WTC11 (cell line): ENCODE measurements at regions not wholly inside any gene's neighbourhood (a gene's known extent, or its start where the extent isn't known, plus 50 kb on each side); places are given as distances from the start of the nearest gene placed in this dataset.

Source experiments
- ATAC-seq: fragments of 200-7000 bp; cut with Tn5 transposase; 2 replicates; pipeline ENCODE4 v1.10.0; 2021; ENCODE audit warnings: mild to moderate bottlenecking, moderate library complexity
- CTCF ChIA-PET: fragments of 300-600 bp; sonication (Branson Sonifier 250); formaldehyde crosslinking; loops from one replicate; lab custom pipeline; 2021; ENCODE audit warnings: antibody characterized with exemption; lab: Charles Lee
- POLR2A ChIA-PET: fragments of 350-600 bp; sonication (Branson Sonifier 250); formaldehyde crosslinking; loops from one replicate; lab custom pipeline; 2021; ENCODE audit warnings: antibody characterized with exemption; lab: Charles Lee
- DNase-seq: peaks from one replicate; pipeline ENCODE4 v3.0.0; 2021; ENCODE audit warnings: low spot score
- H3K27ac Mint-ChIP-seq: 2 replicates; pipeline ENCODE4 v1.8.0; 2021; ENCODE audit warnings: mixed read lengths
- H3K27me3 Mint-ChIP-seq: 2 replicates; pipeline ENCODE4 v1.8.0; 2021; ENCODE audit warnings: low read depth, mild to moderate bottlenecking, moderate library complexity, mixed read lengths
- H3K36me3 Mint-ChIP-seq: 2 replicates; pipeline ENCODE4 v1.8.0; 2021; ENCODE audit warnings: mixed read lengths
- H3K4me1 Mint-ChIP-seq: 2 replicates; pipeline ENCODE4 v1.8.0; 2022; ENCODE audit warnings: mixed read lengths
- H3K4me3 Mint-ChIP-seq: 2 replicates; pipeline ENCODE4 v1.8.0; 2021; ENCODE audit warnings: mild to moderate bottlenecking, moderate library complexity, mixed read lengths
- H3K9me3 Mint-ChIP-seq: 2 replicates; pipeline ENCODE4 v1.8.0; 2021; ENCODE audit warnings: mixed read lengths
- ATF3 ChIP-seq: sonication (generic); formaldehyde crosslinking; conservative IDR thresholded peaks from 2 replicates; pipeline ENCODE4 v1.8.1; 2022; ENCODE audit warnings: mild to moderate bottlenecking, missing genetic modification reagents
- ATF6 ChIP-seq: sonication (generic); formaldehyde crosslinking; IDR thresholded peaks from 2 replicates; pipeline ENCODE4 v1.8.1; 2023; ENCODE audit warnings: mild to moderate bottlenecking, missing genetic modification reagents
- CREB1 ChIP-seq: sonication (generic); formaldehyde crosslinking; IDR thresholded peaks from 2 replicates; pipeline ENCODE4 v1.8.0; 2023; ENCODE audit warnings: mild to moderate bottlenecking, missing genetic modification reagents
- CTCF ChIP-seq: fragments of 200-600 bp; IDR thresholded peaks from 2 replicates; pipeline ENCODE4 v1.8.0; 2022; ENCODE audit warnings: antibody characterized with exemption
- EMX1 ChIP-seq: fragments of 250-450 bp; sonication (Bioruptor Pico); IDR thresholded peaks from 2 replicates; pipeline ENCODE4 v1.8.0; 2021; ENCODE audit warnings: mild to moderate bottlenecking
- FOXK1 ChIP-seq: sonication (generic); formaldehyde crosslinking; IDR thresholded peaks from 2 replicates; pipeline ENCODE4 v1.8.0; 2022; ENCODE audit warnings: mild to moderate bottlenecking, moderate library complexity, missing genetic modification reagents
- FOXP1 ChIP-seq: sonication (generic); formaldehyde crosslinking; IDR thresholded peaks from 2 replicates; pipeline ENCODE4 v1.8.0; 2022; ENCODE audit warnings: missing genetic modification reagents, mild to moderate bottlenecking, moderate library complexity, borderline replicate concordance
- KAT7 ChIP-seq: sonication (generic); formaldehyde crosslinking; IDR thresholded peaks from 2 replicates; pipeline ENCODE4 v1.8.1; 2023; ENCODE audit warnings: missing genetic modification reagents, mild to moderate bottlenecking, borderline replicate concordance
- MYBL2 ChIP-seq: sonication (generic); formaldehyde crosslinking; IDR thresholded peaks from 2 replicates; pipeline ENCODE4 v1.8.1; 2023; ENCODE audit warnings: mild to moderate bottlenecking, moderate library complexity, missing genetic modification reagents
- SMAD3 ChIP-seq: sonication (generic); formaldehyde crosslinking; IDR thresholded peaks from 2 replicates; pipeline ENCODE4 v1.8.0; 2022; ENCODE audit warnings: missing genetic modification reagents, mild to moderate bottlenecking, borderline replicate concordance
- STAT6 ChIP-seq: sonication (generic); formaldehyde crosslinking; conservative IDR thresholded peaks from 2 replicates; pipeline ENCODE4 v1.8.1; 2023; ENCODE audit warnings: mild to moderate bottlenecking, low read depth, missing genetic modification reagents, moderate library complexity
- TP53 ChIP-seq: sonication (generic); formaldehyde crosslinking; IDR thresholded peaks from 2 replicates; pipeline ENCODE4 v1.8.1; 2023; ENCODE audit warnings: mild to moderate bottlenecking, missing genetic modification reagents
- ZMAT4 ChIP-seq: fragments of 250-450 bp; sonication (Bioruptor Pico); IDR thresholded peaks from 2 replicates; pipeline ENCODE4 v1.9.0; 2021; ENCODE audit warnings: mild to moderate bottlenecking
- ZNF416 ChIP-seq: fragments of 250-450 bp; sonication (Bioruptor Pico); IDR thresholded peaks from 2 replicates; pipeline ENCODE4 v1.9.0; 2021; ENCODE audit warnings: mild to moderate bottlenecking, inconsistent platforms
- ZNF512 ChIP-seq: sonication (generic); formaldehyde crosslinking; IDR thresholded peaks from 2 replicates; pipeline ENCODE4 v1.8.1; 2022; ENCODE audit warnings: missing genetic modification reagents, borderline replicate concordance
- ZNF532 ChIP-seq: fragments of 250-450 bp; sonication (Bioruptor Pico); IDR thresholded peaks from 2 replicates; pipeline ENCODE4 v1.9.0; 2021; ENCODE audit warnings: mild to moderate bottlenecking, borderline replicate concordance

- no peak for DNase-seq
- H3K9me3 Mint-ChIP-seq = peaks cover 36% of the 10 kb centered on the region
- CTCF ChIA-PET = no interaction called here
These were observed 1002.0 kb upstream of the ADGRB3 start for GRCh38 chr6:67633058-67633457.

GRCh38 chr6:67630146-67630545 is 1004.9 kb upstream of the ADGRB3 start:
- Mint-ChIP-seq H3K27ac (no peak overlapping the region), H3K27me3 (no peaks in the 10 kb centered on the region), H3K36me3 (peaks cover 14% of the 10 kb centered on the region), H3K9me3 (peaks cover 40% of the 10 kb centered on the region), H3K4me1 (no peaks in the 10 kb centered on the region), H3K4me3 (no peak overlapping the region)
- POLR2A ChIA-PET = no interaction called here
- CTCF ChIA-PET = no interaction called here
- DNase-seq = no peak
- no peak for ATAC-seq
- TF ChIP-seq MYBL2 (CRISPR knock-in tag) (no peak), ZMAT4 (CRISPR knock-in tag) (no peak), STAT6 (CRISPR knock-in tag) (no peak), FOXK1 (CRISPR knock-in tag) (no peak), CTCF (no peak), SMAD3 (CRISPR knock-in tag) (no peak), FOXP1 (CRISPR knock-in tag) (no peak)

More at GRCh38 chr6:67633058-67633457, 1002.0 kb upstream of the ADGRB3 start:
- POLR2A ChIA-PET = no interaction called here
- no peak for ATAC-seq
- H3K4me1 Mint-ChIP-seq = no peaks in the 10 kb centered on the region
- H3K4me3 Mint-ChIP-seq = no peak overlapping the region
- peaks cover 16% of the 10 kb centered on the region for H3K36me3 Mint-ChIP-seq
- H3K27ac Mint-ChIP-seq = no peak overlapping the region
- TF ChIP-seq STAT6 (CRISPR knock-in tag) (no peak), KAT7 (CRISPR knock-in tag) (no peak)
- TF ChIP-seq, all 79 proteins: peak for 0
- H3K27me3 Mint-ChIP-seq = no peaks in the 10 kb centered on the region

GRCh38 chr6:67629258-67629657 is 1005.8 kb upstream of the ADGRB3 start:
- ChIA-PET CTCF (no interaction called here), POLR2A (no interaction called here)
- Mint-ChIP-seq H3K27ac (no peak overlapping the region), H3K4me1 (no peaks in the 10 kb centered on the region), H3K36me3 (peaks cover 8% of the 10 kb centered on the region), H3K27me3 (no peaks in the 10 kb centered on the region), H3K4me3 (no peak overlapping the region), H3K9me3 (peaks cover 31% of the 10 kb centered on the region)
- DNase-seq = no peak
- ATAC-seq = no peak
- TF ChIP-seq ZNF512 (CRISPR knock-in tag) (no peak), EMX1 (no peak), ATF3 (CRISPR knock-in tag) (no peak), ATF6 (no peak), ZNF532 (CRISPR knock-in tag) (no peak), CREB1 (CRISPR knock-in tag) (no peak), TP53 (no peak), ZNF416 (no peak)
